GM21825 (cell line): ENCODE measurements at regions not wholly inside any gene's neighbourhood (a gene's known extent, or its start where the extent isn't known, plus 50 kb on each side); places are given as distances from the start of the nearest gene placed in this dataset.

Source experiments
- ATAC-seq: cut with Tn5 transposase; IDR thresholded peaks from one replicate; pipeline ENCODE4 v1.9.1; 2021; ENCODE audit warnings: mild to moderate bottlenecking, moderate library complexity; ENCODE audit not compliant: unreplicated experiment

DNA sequence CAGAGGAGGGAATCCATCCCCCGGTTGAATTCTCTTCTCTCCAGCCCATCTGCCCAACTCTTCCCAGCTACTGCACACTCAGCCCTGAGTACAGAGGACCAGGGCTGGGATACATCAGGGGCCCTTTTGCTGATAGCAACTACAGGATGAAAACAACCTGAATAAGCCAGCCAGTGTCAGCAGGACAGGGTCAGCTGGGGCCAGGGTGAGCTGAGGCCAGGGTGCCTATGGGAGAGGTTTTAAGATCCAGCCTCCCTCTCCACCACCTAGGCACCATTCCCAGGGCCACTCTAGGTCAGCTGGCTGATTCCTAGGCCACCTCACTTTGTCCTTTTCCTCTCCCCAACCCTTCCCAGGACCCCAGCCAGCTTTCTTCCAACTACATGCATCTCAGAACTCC is 83.8 kb downstream of the MRPL46 start:
- no peak for ATAC-seq

DNA sequence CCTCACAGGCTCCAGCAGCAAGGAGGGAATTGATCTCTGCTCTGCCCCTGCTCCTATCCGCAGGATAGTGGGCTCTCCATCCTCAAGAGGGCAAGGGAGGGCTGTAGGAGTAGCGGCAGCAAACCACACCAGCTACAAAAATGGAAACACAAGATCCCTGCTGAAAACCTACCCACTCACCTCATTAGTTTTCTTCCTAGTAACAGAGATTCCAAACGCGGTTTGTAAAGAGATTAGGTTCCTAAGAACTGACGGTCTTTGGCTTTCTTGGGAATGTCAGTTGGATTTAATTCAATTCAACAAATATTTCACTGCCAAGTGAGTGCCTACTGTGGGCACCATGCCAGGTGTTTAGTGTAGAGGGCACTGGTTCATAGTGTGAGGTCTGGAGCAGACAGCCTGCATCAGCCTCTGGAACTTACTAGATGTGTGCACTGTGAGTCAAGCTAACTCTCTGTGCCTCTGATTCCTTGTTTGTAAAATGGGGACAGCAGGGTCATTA is 84.7 kb downstream of the MRPL46 start:
- ATAC-seq, result no peak

DNA sequence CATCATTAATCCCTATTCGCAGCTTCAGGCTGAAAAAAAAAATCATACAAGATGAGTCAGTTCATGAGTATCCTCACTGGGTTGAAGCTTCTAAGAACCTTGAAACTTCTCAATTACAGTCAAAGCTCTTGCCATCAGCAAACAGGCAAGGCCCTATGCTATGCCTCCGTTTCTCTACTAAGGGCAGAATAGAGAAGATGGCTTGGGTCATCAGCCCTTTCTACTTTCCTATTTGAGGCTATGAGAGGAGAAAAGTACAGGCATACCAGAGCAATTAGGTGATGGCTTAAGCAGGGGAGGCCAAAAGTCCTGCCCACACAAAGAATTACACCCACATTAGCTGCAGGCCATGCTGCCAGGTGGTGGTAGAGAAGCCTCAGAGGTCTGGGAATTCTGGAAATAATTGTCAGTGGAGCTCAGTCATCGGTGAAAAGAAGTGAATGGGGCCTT is 89.0 kb downstream of the MRPL46 start:
- no peak for ATAC-seq

DNA sequence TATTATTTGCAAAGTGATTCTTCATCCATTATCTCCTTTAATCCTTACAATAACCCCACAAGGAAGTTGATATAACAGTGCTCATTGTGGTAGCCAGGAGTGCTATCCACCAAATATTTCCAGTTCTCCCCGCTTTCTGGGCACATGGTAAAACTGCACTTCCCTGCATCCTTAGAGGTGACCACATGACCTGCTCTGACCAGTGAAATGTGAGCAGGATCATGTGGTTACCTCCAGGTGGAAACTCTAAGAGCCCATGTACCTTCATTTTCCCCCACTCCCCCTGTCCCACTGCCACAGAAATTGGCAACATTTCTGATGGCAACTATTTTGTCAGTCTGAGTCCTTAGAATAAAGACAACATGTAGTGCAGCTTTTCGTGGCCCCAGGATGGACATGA is 89.7 kb downstream of the MRPL46 start:
- ATAC-seq, result no peak

DNA sequence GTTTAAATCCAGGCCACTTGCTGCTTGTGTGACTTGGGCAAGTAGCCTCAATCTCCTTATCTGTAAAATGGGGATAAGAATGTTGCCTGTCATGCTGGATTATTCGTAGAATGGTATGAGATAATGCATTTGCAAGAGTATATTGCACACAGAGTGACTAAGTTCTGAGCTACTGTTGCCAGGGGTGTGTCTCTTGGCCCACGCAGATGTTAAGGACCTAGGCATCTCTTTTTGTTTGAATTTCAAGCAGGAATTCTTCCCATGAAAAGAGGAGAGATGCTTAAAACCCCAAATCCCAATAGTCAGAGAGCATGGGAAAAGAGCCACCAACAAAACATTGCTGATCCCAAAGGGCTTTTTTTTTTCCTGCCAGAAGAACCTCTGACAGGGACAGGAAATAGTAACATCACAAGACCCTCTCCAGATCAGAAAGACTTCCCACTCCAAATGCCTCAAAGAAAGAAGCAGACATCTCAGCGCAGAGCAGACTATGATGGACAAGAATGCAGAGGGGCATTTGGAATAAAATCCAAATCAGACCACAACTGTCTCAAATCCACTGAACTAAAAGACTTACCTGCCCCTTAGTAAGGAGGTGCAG is 90.5 kb downstream of the MRPL46 start:
- ATAC-seq, result no peak

DNA sequence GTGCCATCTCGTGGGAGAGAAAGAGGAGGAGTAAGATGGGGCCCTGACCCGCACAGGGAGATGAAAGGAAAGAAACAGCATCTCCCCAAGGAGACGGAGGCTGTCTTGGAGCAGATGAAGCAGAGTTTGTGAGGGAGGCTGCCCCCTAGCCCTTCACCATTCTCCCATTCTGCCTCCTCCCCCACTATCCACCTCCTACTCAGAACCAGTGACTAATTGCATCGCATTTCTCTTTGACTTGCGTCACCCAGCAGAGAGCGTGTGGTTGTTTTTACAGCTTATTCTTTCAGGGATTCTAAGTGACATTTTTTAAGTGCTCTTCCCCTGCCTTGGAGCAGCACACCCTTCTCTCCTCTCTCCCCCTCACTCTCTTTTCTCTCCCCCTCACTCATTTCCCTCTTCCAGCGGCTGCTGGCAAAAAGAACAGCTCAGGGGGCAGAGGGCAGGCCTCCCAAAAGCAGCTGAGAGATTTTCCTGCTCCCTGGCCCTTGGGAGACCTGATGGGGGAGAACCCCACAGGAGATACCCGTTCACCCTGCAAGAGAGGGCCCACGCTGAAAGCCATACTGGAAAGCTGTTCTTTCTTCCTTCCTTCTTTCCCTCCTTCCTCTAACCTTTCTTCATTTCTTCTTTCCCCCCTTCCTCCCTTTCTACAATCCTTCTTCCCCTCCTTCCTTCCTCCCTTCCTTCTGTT is 91.8 kb downstream of the MRPL46 start:
- ATAC-seq, result no peak

DNA sequence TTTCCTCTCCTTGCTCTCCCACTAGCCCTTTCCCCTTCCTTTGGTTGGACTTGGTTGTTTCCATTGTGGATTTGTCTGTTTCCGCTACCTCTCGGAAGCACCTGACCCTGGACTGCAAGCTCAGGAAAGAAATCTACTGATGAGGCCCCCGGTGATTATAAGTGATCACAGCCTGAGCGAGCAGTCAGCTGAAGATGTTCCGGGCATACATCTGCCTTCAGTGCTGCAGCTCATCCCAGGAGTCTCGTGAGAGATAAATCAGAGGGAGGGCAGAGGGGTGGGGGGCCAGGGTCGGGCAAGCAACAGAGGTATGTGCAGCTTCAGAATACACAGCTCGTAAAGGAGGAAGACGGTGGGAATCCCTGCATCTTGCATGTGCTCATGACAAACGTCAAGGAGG is 102.1 kb downstream of the MRPL46 start:
- ATAC-seq, result no peak

DNA sequence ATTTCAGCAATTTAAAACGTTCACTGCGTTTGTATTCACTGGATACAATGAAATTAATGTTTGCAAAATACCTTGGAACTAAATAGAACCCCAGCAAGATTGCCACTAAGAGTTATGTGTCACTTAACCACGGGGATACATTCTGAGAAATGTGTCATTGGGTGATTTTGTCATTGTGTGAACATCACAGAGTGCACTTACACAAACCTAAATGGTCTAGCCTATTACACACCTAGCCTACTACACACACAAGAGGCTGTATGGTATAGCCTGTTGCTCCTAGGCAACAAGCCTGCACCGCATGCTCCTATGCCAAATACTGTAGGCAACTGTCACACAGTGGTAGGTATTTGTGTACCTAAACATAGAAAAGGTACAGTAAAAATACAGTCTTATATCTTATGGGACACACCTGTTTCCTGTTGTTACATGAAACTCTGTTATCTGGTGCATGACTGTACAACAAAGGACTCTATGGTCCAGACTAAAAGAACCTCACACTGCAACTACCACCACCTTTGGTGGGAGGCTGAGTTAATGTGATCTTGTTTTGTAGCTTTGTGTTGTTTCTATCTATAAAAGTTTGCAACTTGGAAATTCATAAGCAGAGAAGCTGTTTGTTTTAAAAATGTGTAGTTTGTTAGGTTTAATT is 92.2 kb upstream of the NTRK3 start:
- no peak for ATAC-seq

DNA sequence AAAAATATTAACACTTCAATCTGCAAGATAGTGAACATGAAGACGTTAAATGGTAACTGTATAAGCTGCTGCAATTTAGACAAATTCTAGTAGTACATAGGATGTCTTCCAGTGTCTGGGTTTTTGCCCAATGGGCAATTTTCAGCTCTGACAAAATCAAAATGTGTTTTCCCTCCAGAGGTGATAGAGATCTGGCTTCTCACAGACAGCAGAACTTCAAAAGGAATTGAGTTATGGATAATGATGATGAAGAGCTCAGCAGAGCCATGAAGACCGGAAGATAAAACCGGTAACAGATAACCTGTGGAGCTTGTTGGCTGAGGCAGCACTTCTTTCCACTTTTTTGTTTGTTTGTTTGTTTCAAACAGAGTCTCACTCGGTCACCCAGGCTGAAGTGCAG is 89.4 kb upstream of the NTRK3 start:
- ATAC-seq, result no peak

DNA sequence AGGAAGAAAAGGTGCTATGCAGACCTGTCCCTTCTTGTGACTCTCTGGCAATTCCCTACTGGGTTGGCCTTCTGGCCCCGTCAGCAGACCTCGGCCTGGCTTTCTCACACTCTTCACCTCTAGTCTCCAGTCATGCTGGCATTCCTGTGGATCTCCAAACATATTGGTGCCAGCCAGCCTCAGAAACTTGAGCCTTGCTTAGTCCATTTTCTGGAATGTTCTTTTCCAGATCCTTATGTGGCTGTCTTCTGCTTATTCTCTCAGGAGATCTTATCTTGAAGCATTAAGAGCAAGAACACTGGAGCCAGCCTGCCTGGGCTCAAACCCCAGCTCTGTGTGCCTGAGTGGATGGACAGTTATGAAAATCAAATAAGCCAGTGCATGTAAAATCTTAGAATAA is 88.2 kb upstream of the NTRK3 start:
- no peak for ATAC-seq

DNA sequence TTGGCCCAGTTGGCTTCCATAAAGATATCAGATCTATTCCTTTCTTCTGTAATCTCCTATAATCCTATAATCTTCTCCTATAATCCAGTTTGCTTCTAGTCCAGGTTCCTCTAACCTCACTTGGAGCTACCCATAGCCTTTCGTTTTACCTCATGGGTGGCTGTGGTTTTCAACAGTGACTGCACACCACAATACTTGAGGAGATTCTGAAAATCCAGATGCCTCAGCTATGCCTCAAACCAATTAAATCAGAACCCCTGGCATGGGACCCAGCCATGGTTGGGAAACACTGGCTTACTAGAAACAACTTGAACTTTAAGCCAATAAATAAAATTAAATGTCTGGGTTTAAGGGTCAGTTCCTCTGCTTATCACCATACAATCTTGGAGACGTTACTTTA is 86.1 kb upstream of the NTRK3 start:
- ATAC-seq, result no peak

DNA sequence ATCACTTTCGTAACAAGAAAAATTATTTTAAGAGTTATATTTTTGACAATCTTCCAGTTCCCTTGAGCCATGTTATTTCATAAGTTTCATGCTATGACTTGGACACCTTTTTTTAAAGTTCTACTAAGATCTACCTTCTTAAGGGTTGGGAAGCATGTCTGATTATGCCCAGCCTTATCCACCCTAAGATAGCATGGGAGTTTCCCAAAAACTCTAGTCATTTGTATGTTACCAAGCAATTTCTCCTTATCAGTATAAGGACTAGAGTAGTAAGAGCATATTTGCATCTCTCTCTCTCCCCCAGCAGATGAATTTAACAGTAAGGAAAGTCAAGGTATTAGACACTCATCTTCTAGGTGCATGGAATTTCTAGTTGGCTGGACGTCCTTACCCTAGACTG is 85.1 kb upstream of the NTRK3 start:
- no peak for ATAC-seq

DNA sequence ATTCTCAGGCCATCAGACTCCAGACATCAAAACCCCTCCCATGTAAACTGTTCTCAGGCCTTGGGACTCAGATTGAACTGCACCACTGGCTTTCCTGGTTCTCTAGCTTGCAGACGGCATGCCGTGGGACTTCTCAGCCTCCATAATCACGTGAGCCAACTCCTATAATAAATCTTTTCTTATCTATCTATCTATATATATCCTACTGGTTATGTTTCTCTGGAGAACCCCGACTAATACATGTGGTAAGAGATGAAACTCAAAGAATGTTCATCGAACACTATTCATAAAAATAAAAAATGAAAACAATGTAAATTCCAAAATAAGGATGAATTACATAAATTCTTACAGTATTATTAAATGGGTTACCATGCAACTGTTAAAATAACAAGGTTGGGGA is 84.5 kb upstream of the NTRK3 start:
- no peak for ATAC-seq

DNA sequence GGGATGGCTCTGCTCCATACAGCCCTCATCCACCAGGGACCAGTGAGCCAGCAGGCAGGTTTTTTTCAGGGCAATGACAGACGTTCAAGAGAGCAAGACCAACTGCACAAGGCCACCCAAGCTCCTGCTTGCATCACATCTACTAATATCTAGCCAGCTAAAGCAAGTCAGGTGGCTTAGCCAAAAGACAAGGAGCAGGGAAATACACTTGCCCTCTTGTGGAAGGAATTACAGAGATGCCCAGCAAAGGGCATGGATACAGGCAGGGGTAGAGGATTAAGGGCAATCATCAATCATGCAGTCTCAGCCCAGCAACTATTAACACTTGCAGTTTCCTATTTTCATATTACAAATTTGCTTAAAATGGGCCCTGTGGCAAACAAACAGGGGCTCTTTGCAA is 81.5 kb upstream of the NTRK3 start:
- ATAC-seq, result no peak

DNA sequence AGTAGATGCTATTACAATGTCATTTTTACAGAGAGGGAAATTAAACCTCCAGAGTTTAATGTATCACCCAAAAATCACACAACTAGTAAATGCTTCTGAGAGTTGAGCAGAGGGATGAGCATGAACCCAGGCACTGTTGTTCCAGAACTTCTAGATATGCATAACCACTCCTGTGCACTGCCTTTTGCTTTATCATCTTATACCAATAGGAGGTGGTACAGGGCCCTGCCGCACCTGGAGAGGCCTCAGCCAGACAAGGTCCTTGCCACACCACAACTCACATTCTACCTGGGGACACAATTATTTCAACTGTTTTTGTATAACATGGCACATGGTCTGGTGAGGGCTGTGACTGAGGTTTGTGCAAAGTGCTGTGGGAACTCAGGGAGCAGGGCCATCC is 78.5 kb upstream of the NTRK3 start:
- no peak for ATAC-seq

DNA sequence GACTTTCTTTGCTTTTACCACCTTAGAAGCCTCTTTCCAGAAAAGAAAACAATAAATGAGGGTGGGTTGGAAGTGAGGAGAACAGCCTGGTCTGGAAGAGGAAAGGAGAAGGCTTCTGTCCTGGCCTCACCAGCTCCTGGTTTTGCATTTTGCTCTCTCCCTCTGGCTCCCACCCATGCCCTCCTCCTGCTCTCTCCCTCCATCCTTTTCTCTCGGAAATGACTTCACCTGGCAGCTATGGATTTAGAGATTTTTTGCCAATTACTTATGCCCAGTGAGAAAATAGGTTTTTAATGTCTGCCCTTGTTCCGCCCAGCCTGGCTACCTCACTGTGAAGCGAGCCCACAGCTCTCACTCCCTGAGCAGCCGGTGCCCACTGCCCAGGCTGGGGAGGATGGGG is 77.9 kb upstream of the NTRK3 start:
- no peak for ATAC-seq

DNA sequence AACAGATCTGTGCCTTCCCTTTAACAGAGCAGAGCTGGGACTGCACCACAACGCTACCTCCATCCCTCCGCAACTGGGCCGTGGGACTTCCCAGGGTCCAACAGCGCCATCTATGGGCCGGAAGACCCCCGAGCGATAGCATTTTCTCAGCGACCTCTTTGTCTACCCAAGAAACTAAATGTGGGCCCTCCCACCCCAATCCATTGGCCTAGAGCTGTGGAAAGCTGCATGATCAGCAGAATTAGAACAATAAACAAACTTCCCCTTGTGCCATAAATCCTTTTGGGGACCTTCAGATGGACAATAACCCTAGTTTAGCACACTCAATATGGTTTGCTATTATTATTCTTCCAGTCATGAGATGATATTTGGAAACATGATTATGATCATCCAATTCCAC is 74.8 kb upstream of the NTRK3 start:
- peak; percentile 61 for ATAC-seq

DNA sequence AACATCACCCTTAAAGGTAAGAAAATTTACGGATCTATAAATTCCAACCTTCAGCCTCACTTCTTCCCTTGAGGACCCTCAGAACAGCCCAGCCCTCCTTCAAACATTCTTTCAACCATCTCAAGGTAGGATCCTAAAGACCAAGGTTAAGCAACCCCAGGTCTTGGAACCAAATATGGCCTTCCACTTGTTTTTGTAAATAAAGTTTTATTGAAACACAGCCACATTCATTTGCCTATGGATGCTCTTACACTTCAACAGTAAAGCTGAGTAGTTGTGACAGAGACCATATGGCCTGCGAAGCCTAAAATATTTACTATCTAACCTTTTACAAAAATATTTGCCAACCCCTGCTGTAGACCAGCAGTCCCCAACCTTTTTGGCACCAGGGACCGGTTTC is 70.4 kb upstream of the NTRK3 start:
- ATAC-seq, result no peak

DNA sequence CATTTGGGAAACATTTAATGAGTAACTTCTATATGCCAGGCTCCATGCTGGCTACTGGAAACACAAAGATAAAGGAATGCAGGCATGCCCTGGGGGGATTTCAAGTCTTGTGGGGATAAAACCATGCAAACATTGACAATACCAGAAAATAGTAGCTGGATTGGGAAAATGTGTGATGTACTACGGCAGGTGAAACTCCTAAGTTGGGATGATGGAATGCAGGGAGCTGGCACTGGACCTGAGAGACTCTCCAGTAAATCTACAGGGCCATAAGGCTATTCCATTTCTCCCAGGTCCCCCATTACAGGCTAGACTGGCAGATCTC is 68.2 kb upstream of the NTRK3 start:
- no peak for ATAC-seq

DNA sequence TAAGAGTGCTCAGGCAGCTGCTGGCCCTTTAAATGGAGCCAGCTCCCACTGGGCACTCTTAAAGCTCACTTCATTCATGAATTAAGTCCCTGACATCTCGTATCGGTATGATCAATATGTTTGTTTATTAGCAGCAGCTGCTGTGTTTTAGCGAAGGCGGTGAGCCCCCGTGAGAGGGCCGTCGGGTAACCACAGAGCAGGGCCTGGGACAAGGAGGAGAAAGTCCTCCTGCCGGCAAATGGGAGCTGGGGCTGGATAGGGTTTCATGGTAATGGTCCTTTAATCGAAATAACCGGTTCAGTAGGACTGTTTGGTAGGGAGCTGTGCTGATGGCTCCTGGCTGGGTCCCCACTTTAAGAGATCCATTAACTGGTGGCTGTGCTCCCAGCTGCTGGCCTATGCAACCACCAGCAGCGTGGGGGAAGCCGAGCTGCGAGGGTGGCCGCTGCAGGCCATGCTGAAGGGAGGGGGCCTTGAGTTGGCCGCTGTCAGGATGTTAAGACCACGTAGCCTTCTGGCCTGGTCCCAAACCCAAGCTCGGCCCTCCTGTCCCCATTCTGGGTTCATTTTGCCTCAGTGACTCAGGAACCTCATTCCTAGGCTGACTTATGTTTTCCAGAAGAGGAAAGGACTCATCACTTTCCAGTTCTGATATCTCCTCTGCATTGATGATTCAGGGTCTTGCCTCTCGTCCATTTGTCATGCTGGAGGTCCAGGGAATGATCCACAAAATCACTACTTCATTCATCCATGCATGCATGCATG is 67.6 kb upstream of the NTRK3 start:
- ATAC-seq, result no peak

DNA sequence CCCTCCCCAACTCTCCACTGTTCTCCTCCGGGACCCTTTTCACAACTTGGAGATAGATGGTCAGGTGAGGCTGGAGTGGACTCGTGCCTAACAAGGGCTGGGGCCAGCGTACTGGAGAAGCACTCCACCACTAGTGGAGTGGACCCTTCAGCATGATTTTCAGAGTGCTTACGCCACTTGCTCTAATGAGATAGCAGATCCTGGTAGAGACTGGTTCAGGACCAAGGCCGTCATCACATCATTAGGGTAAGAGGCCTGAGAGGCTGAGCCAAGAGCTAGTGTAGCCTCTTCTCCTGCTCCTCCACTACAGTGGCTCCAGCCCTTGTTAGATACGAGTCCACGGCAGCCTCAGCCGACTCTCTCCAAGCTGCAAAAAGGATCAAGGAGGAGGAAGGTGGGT is 66.9 kb upstream of the NTRK3 start:
- no peak for ATAC-seq

DNA sequence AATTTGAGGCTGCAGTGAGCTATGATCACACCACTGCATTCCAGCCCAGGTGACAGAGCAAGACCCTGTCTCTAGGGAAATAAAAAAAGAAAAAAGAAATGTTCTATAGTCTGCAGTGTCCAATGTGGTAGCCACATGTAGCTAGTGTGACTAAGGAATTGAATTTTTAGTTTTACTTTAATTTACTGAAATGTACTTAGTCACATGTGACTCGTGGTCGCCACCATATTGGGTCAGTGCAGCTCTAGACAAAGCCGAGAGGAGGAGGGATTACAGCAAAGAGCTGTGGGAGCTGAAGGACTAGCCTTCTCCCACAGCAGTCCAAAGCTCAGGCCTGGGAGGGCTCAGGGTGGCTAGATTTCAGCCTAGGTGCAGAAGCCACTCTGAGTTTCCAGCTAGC is 65.9 kb upstream of the NTRK3 start:
- no peak for ATAC-seq
